Hematopoietic multipotent progenitor cell treated with erythropoietin and hydrocortisone succinate and interleukin-3 and kit ligand, for 8 days (in vitro differentiated cells): ENCODE measurements at regions not wholly inside any gene's neighbourhood (a gene's known extent, or its start where the extent isn't known, plus 50 kb on each side); places are given as distances from the start of the nearest gene placed in this dataset.

Experiments
- DNase-seq: peaks from one replicate; pipeline ENCODE4 v3.0.0-alpha.2; 2015

- DNase-seq = no peak
These were observed 227.6 kb downstream of the ASXL3 start for GRCh38 chr18:33805592-33805991.

- DNase-seq = no peak
These were observed 226.2 kb downstream of the ASXL3 start for GRCh38 chr18:33804258-33804657.

GRCh38 chr18:33803636-33804035, 225.6 kb downstream of the ASXL3 start:
- no peak for DNase-seq

GRCh38 chr18:33802955-33803354, 224.9 kb downstream of the ASXL3 start:
- DNase-seq = no peak
